ENCODE measurements at regions not wholly inside any gene's neighbourhood (a gene's known extent, or its start where the extent isn't known, plus 50 kb on each side); places are given as distances from the start of the nearest gene placed in this dataset.

DNA sequence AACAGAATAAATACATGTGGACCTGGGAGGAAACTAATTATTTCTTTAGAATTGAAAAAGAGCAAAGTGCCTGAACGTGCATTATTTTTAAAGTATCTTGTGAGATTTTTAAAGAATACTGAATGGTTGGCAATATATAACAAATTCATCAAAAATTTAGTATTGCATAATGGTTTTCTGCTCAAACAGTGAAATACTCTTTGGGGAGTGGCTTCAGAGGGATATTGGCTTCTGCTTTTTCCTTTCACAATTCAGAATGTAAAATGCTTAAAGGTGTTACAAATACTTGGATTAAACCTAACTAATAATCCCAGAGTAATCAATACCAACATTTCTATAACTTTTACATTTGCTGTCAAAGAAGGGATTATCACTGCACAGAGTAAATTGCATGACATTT lies 379.3 kb upstream of the CHD1 start:
- TF ChIP-seq POLR2A (IDR thresholded peaks at IDR 0.05) (no peak), EP300 (IDR thresholded peaks at IDR 0.05) (no peak)
- TF ChIP-seq, protein P1, sequence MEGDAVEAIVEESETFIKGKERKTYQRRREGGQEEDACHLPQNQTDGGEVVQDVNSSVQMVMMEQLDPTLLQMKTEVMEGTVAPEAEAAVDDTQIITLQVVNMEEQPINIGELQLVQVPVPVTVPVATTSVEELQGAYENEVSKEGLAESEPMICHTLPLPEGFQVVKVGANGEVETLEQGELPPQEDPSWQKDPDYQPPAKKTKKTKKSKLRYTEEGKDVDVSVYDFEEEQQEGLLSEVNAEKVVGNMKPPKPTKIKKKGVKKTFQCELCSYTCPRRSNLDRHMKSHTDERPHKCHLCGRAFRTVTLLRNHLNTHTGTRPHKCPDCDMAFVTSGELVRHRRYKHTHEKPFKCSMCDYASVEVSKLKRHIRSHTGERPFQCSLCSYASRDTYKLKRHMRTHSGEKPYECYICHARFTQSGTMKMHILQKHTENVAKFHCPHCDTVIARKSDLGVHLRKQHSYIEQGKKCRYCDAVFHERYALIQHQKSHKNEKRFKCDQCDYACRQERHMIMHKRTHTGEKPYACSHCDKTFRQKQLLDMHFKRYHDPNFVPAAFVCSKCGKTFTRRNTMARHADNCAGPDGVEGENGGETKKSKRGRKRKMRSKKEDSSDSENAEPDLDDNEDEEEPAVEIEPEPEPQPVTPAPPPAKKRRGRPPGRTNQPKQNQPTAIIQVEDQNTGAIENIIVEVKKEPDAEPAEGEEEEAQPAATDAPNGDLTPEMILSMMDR (IDR thresholded peaks at IDR 0.05) = no peak
